LNCaP clone FGC (cell line): ENCODE measurements at regions not wholly inside any gene's neighbourhood (a gene's known extent, or its start where the extent isn't known, plus 50 kb on each side); places are given as distances from the start of the nearest gene placed in this dataset.
"Not testable (repeated sequence)": the region's sequence is repeated elsewhere in the genome, so short reads cannot be mapped to it uniquely, and the experiment has no call there.

ENCODE experiments used
- DNase-seq: peaks from one replicate; pipeline ENCODE4 v3.0.0-alpha.2; 2011; ENCODE audit warnings: low read depth
- H3K4me3 ChIP-seq: 2 replicates; pipeline ENCODE4 v1.5.1; 2011; ENCODE audit warnings: mild to moderate bottlenecking, low read depth, low read length, control low read depth
- CTCF ChIP-seq: IDR thresholded peaks from 2 replicates; pipeline ENCODE4 v1.5.1; 2012; ENCODE audit warnings: mild to moderate bottlenecking; ENCODE audit not compliant: control insufficient read depth, insufficient read depth; ENCODE audit errors: extremely low read depth

- no peak for TF ChIP-seq CTCF
- H3K4me3 ChIP-seq = no peak overlapping the region
- DNase-seq = no peak
Measured at GRCh38 chr12:59121451-59121850, 201.1 kb upstream of the LRIG3 start.

GRCh38 chr12:59119676-59120075, 199.4 kb upstream of the LRIG3 start:
- no peak for DNase-seq
- no peak for TF ChIP-seq CTCF
- H3K4me3 ChIP-seq = no peak overlapping the region

- no peak overlapping the region for H3K4me3 ChIP-seq
- TF ChIP-seq CTCF = no peak
- DNase-seq = no peak
Measured at GRCh38 chr12:59118356-59118755, 198.1 kb upstream of the LRIG3 start.

GRCh38 chr12:59115995-59116394, 195.7 kb upstream of the LRIG3 start:
- DNase-seq = no peak
- no peak overlapping the region for H3K4me3 ChIP-seq
- TF ChIP-seq CTCF = no peak

- TF ChIP-seq CTCF = no peak
- DNase-seq = no peak
- no peak overlapping the region for H3K4me3 ChIP-seq
Measured at GRCh38 chr12:59115526-59115925, 195.2 kb upstream of the LRIG3 start.

GRCh38 chr12:59113831-59114615, 193.7 kb upstream of the LRIG3 start:
- H3K4me3 ChIP-seq = no peak overlapping the region
- peak; percentile 95 for TF ChIP-seq CTCF
- peak; percentile 75 for DNase-seq

GRCh38 chr12:59111851-59112250, 191.5 kb upstream of the LRIG3 start:
- no peak for TF ChIP-seq CTCF
- H3K4me3 ChIP-seq = no peak overlapping the region
- DNase-seq = no peak

GRCh38 chr12:59108516-59108915, 188.2 kb upstream of the LRIG3 start:
- not testable (repeated sequence) for DNase-seq, H3K4me3 ChIP-seq
